BJ (cell line): ENCODE measurements at regions not wholly inside any gene's neighbourhood (a gene's known extent, or its start where the extent isn't known, plus 50 kb on each side); places are given as distances from the start of the nearest gene placed in this dataset.

Experiments
- CTCF ChIA-PET: fragments of 350-600 bp; formaldehyde crosslinking; extraction: SDS; loops from one replicate; lab custom pipeline; 2021; ENCODE audit warnings: antibody characterized with exemption, inconsistent platforms; lab: Yijun Ruan, JAX
- POLR2A ChIA-PET: fragments of 300-600 bp; sonication (Branson Sonifier 250); formaldehyde crosslinking; extraction: SDS; loops from one replicate; lab custom pipeline; 2021; ENCODE audit warnings: antibody characterized with exemption; lab: Charles Lee
- DNase-seq: peaks from one replicate; pipeline ENCODE4 v3.0.0-alpha.2; 2011; ENCODE audit warnings: low read depth
- H3K27me3 ChIP-seq: 2 replicates; pipeline ENCODE4 v1.6.0; 2011; ENCODE audit warnings: low read length; ENCODE audit not compliant: control insufficient read depth, insufficient read depth
- H3K36me3 ChIP-seq: 2 replicates; pipeline ENCODE4 v1.5.1; 2011; ENCODE audit warnings: low read length; ENCODE audit not compliant: control insufficient read depth, insufficient read depth
- H3K4me3 ChIP-seq: 2 replicates; pipeline ENCODE4 v1.5.1; 2011; ENCODE audit warnings: low read depth, mild to moderate bottlenecking, control low read depth, low read length
- TF ChIP-seq, protein P1 (sequence below): IDR thresholded peaks from 2 replicates; pipeline ENCODE4 v1.5.1; 2011; ENCODE audit warnings: low read depth, mild to moderate bottlenecking, control low read depth, inconsistent platforms, low read length, moderate library complexity; ENCODE audit not compliant: insufficient read depth

DNA sequence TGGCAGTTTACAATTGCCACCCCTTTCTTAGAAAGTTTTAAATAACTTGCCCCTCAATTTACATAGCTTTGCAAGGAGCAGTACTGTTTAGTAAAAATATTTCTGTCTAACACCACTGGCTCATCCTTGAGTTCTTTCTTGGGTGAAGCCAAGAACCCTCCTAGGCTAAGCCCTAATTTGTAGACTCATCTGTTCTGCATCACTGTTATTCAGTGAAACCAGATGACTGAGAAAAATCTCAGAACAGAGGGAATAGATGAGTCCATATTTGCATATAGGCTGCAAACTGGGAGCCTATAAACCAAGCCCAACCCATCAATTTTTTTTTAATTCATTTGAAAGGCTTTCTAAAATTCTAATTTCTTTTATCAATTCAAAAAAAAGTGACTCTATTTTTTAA is 161.4 kb upstream of the TFPI start:
- H3K4me3 ChIP-seq: no peak overlapping the region
- no peaks in the 10 kb centered on the region for H3K27me3 ChIP-seq
- no peaks in the 10 kb centered on the region for H3K36me3 ChIP-seq
- POLR2A ChIA-PET: no interaction called here
- TF ChIP-seq, protein P1, sequence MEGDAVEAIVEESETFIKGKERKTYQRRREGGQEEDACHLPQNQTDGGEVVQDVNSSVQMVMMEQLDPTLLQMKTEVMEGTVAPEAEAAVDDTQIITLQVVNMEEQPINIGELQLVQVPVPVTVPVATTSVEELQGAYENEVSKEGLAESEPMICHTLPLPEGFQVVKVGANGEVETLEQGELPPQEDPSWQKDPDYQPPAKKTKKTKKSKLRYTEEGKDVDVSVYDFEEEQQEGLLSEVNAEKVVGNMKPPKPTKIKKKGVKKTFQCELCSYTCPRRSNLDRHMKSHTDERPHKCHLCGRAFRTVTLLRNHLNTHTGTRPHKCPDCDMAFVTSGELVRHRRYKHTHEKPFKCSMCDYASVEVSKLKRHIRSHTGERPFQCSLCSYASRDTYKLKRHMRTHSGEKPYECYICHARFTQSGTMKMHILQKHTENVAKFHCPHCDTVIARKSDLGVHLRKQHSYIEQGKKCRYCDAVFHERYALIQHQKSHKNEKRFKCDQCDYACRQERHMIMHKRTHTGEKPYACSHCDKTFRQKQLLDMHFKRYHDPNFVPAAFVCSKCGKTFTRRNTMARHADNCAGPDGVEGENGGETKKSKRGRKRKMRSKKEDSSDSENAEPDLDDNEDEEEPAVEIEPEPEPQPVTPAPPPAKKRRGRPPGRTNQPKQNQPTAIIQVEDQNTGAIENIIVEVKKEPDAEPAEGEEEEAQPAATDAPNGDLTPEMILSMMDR: no peak
- CTCF ChIA-PET: no interaction called here
- DNase-seq: no peak

DNA sequence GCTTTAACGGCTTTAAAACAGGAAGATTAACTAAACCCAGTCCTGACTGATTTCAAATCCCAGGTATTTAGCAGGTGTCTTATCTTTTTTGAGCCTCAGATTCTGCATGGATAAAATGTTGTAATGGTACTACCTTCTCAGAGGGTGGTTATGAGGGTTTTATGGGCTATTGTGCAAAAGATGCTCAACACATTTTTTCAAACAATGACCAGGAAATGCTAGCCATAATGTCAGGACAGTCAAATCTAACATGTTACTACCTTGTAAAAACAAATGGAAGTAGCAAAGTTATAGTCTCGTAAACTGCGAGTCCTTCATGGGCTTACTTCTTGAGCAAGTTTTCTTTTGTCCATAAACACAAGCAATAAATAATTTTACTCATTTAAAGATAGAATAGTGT is 162.1 kb upstream of the TFPI start:
- no peak overlapping the region for H3K4me3 ChIP-seq
- TF ChIP-seq, protein P1: no peak
- H3K36me3 ChIP-seq: no peaks in the 10 kb centered on the region
- CTCF ChIA-PET: no interaction called here
- DNase-seq: no peak
- no peaks in the 10 kb centered on the region for H3K27me3 ChIP-seq
- POLR2A ChIA-PET: no interaction called here

DNA sequence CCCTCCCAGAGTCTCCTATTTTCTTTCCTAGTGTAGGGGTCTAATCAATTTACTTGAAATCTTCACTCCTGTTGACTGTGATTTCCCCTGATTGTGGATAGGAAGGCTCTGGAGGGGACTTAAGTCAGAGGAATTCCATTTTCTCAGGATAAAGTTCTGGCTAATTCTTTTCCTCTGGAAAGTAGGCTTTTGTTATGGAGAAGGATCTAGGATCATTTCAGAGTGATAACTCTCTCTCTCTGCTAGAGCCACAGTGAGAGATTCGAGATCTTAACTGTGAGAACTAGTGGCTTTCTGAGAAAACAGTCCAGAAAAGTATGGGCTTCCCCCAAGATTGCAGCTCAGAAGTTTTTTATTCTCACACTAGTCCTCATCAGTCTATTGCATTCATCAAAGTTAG is 163.9 kb upstream of the TFPI start:
- ChIA-PET CTCF (no interaction called here), POLR2A (no interaction called here)
- H3K27me3 ChIP-seq: no peaks in the 10 kb centered on the region
- no peak overlapping the region for H3K4me3 ChIP-seq
- no peaks in the 10 kb centered on the region for H3K36me3 ChIP-seq
- DNase-seq: no peak
- TF ChIP-seq, protein P1: no peak

DNA sequence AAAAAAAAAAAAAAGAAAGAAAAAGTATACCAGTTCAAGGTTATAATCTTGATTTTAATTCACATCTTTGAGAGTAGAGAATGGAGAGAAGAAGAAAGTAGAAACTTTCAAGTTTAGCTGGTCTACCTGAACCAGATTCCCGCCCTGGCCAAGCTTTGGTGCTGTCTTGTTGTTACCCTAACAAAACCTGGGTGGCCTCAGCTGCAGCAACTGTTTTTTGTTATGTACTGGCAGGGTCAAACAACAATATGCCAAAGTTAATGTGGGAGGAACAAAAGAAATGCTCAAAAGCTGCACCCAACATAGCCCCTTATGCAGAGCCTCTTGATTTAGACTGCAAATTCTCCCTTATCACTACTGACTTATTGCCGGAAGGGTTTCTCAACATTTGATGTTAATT is 165.3 kb upstream of the TFPI start:
- Histone ChIP-seq H3K4me3 (no peak overlapping the region), H3K27me3 (no peaks in the 10 kb centered on the region), H3K36me3 (no peaks in the 10 kb centered on the region)
- ChIA-PET CTCF (interaction anchor here (0.9 kb wide), 1 partner anchor 23 kb away, joined by 3 read pairs; no protein-coding TSS in a partner anchor), POLR2A (no interaction called here)
- TF ChIP-seq, protein P1: no peak
- DNase-seq: no peak

DNA sequence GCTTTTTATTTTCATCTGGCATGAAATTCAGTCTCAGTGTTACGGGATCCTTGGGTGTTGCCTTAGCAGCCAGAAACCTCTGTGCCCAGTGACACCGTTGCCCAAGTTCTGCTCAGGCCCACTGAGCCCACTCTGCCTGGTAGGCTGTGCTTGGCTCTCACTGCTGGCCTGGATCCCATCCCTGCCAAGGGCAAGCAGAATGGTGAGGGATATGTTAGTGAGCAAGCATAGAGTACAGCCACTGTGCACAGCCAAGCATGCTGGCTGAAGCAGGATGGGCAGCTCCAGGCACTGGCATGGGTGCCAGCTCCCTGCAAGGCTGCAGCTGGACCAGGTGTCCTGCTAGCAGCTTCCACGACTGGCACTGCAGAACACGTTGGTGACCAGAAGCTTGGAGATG is 194.7 kb upstream of the TFPI start:
- Histone ChIP-seq H3K4me3 (no peak overlapping the region), H3K27me3 (no peaks in the 10 kb centered on the region), H3K36me3 (no peaks in the 10 kb centered on the region)
- ChIA-PET POLR2A (no interaction called here), CTCF (no interaction called here)
- no peak for DNase-seq
- TF ChIP-seq, protein P1: no peak
